Lower lobe of right lung (tissue), 2 donors: ENCODE measurements at regions not wholly inside any gene's neighbourhood (a gene's known extent, or its start where the extent isn't known, plus 50 kb on each side); places are given as distances from the start of the nearest gene placed in this dataset.

Source experiments
- ATAC-seq, 2 donors: fragments of 200-7000 bp; cut with Tn5 transposase; one replicate each; pipeline ENCODE4 v1.9.1; 2020 to 2022; ENCODE audit warnings: mild to moderate bottlenecking in 2 of 2, moderate library complexity in 2 of 2
- DNase-seq: peaks from one replicate; pipeline ENCODE4 v3.0.0-alpha.2; 2020
- H3K27ac ChIP-seq: fragments of 200-600 bp; one replicate; pipeline ENCODE4 v1.8.0; 2022
- H3K27me3 ChIP-seq: fragments of 200-600 bp; one replicate; pipeline ENCODE4 v1.8.0; 2022; ENCODE audit warnings: low read depth
- H3K36me3 ChIP-seq: fragments of 200-600 bp; one replicate; pipeline ENCODE4 v1.8.0; 2022; ENCODE audit warnings: mild to moderate bottlenecking
- H3K4me1 ChIP-seq: fragments of 200-600 bp; one replicate; pipeline ENCODE4 v1.8.0; 2022
- H3K4me3 ChIP-seq: fragments of 200-600 bp; one replicate; pipeline ENCODE4 v1.8.0; 2022; ENCODE audit warnings: mild to moderate bottlenecking
- H3K9me3 ChIP-seq: fragments of 200-600 bp; one replicate; pipeline ENCODE4 v1.8.0; 2022
- CTCF ChIP-seq: fragments of 200-600 bp; IDR thresholded peaks from one replicate; pipeline ENCODE4 v1.8.0; 2022; ENCODE audit warnings: antibody characterized with exemption, mild to moderate bottlenecking
- intact Hi-C: fragments of 100-400 bp; cut with DNase I; formaldehyde crosslinking; loops from one replicate; pipeline ENCODE4 v1.11.0; 2022
- donor health status: DM: no; HTN: yes; CAD: no; lungs with severe emphysema.

GRCh38 chr11:134893810-134894685 is 482.0 kb upstream of the B3GAT1 start:
- no peaks in the 10 kb centered on the region for H3K36me3 ChIP-seq
- no peaks in the 10 kb centered on the region for H3K9me3 ChIP-seq
- TF ChIP-seq CTCF, result no peak
- intact Hi-C loops, result no loop called here
- no peaks in the 10 kb centered on the region for H3K4me1 ChIP-seq
- no peak for ATAC-seq
- H3K4me3 ChIP-seq, result no peak overlapping the region
- H3K27me3 ChIP-seq, result no peaks in the 10 kb centered on the region
- DNase-seq, result no peak
- no peak overlapping the region for H3K27ac ChIP-seq

- intact Hi-C loops, result no loop called here
- H3K4me3 ChIP-seq, result no peak overlapping the region
Measured at GRCh38 chr11:134890446-134890845, 478.4 kb upstream of the B3GAT1 start.

GRCh38 chr11:134889832-134890231 is 477.8 kb upstream of the B3GAT1 start:
- Histone ChIP-seq H3K27me3 (peaks cover 8% of the 10 kb centered on the region), H3K4me1 (no peaks in the 10 kb centered on the region), H3K27ac (no peak overlapping the region), H3K36me3 (no peaks in the 10 kb centered on the region), H3K4me3 (no peak overlapping the region), H3K9me3 (no peaks in the 10 kb centered on the region)
- ATAC-seq (no peak), DNase-seq (no peak)
- intact Hi-C loops, result no loop called here
- no peak for TF ChIP-seq CTCF

More at GRCh38 chr11:134890446-134890845, 478.4 kb upstream of the B3GAT1 start:
- H3K4me1 ChIP-seq, result no peaks in the 10 kb centered on the region
- H3K27me3 ChIP-seq, result peaks cover 2% of the 10 kb centered on the region
- no peak for TF ChIP-seq CTCF
- DNase-seq, result no peak
- no peak overlapping the region for H3K27ac ChIP-seq
- H3K9me3 ChIP-seq, result no peaks in the 10 kb centered on the region
- no peak for ATAC-seq
- no peaks in the 10 kb centered on the region for H3K36me3 ChIP-seq

GRCh38 chr11:134888821-134889220 is 476.8 kb upstream of the B3GAT1 start:
- Histone ChIP-seq H3K4me1 (no peaks in the 10 kb centered on the region), H3K36me3 (no peaks in the 10 kb centered on the region), H3K9me3 (no peaks in the 10 kb centered on the region), H3K27ac (no peak overlapping the region), H3K27me3 (peaks cover 10% of the 10 kb centered on the region), H3K4me3 (no peak overlapping the region)
- intact Hi-C loops, result no loop called here
- no peak for TF ChIP-seq CTCF
- DNase-seq, result no peak
- no peak for ATAC-seq

GRCh38 chr11:134887896-134888295 is 475.9 kb upstream of the B3GAT1 start:
- intact Hi-C loops, result no loop called here
- ATAC-seq, result no peak
- no peaks in the 10 kb centered on the region for H3K36me3 ChIP-seq
- no peak for TF ChIP-seq CTCF
- no peak overlapping the region for H3K27ac ChIP-seq
- peaks cover 10% of the 10 kb centered on the region for H3K27me3 ChIP-seq
- no peak overlapping the region for H3K4me3 ChIP-seq
- H3K4me1 ChIP-seq, result no peaks in the 10 kb centered on the region
- DNase-seq, result no peak
- no peaks in the 10 kb centered on the region for H3K9me3 ChIP-seq
